H1 (cell line): ENCODE measurements at regions not wholly inside any gene's neighbourhood (a gene's known extent, or its start where the extent isn't known, plus 50 kb on each side); places are given as distances from the start of the nearest gene placed in this dataset.

Source experiments
- CTCF ChIA-PET: fragments of 300-600 bp; sonication (Branson Sonifier 250); formaldehyde crosslinking; loops from one replicate; lab custom pipeline; 2021; ENCODE audit not compliant: partially characterized antibody; lab: Charles Lee
- POLR2A ChIA-PET: fragments of 300-600 bp; sonication (Branson Sonifier 250); formaldehyde crosslinking; loops from one replicate; lab custom pipeline; 2021; ENCODE audit warnings: inconsistent platforms; ENCODE audit not compliant: partially characterized antibody; lab: Charles Lee
- DNase-seq, 2 experiments: peaks; one replicate each; pipeline versions ENCODE4 v3.0.0 to v3.0.0-alpha.2; 2010 to 2022; ENCODE audit warnings: low spot score in 2 of 2, low read depth in 1 of 2, mixed read lengths in 1 of 2
- FAIRE-seq: peaks from 2 replicates; lab custom pipeline; 2011; peaks lifted over from hg19 to GRCh38; lab: Jason Lieb, UNC
- H2AFZ ChIP-seq: 2 replicates; pipeline ENCODE4 v1.8.1; 2012; ENCODE audit warnings: low read length, inconsistent platforms
- H2AK5ac ChIP-seq: 2 replicates; pipeline ENCODE4 v1.6.1; 2013; ENCODE audit warnings: low read depth, low read length
- H2BK120ac ChIP-seq: replicated peaks from 2 replicates; pipeline ENCODE3; 2013; ENCODE audit warnings: low read depth, low read length, inconsistent platforms
- H2BK12ac ChIP-seq: 2 replicates; pipeline ENCODE4 v1.6.1; 2013; ENCODE audit warnings: low read depth, low read length
- H2BK15ac ChIP-seq: 2 replicates; pipeline ENCODE4 v1.6.1; 2013; ENCODE audit warnings: low read length
- H2BK20ac ChIP-seq: 2 replicates; pipeline ENCODE4 v1.6.1; 2013; ENCODE audit warnings: low read length
- H2BK5ac ChIP-seq: 2 replicates; pipeline ENCODE4 v1.6.1; 2013; ENCODE audit warnings: low read depth, low read length
- H3K14ac ChIP-seq: 2 replicates; pipeline ENCODE4 v1.6.1; 2013; ENCODE audit warnings: inconsistent platforms; ENCODE audit not compliant: insufficient read length
- H3K18ac ChIP-seq: 2 replicates; pipeline ENCODE4 v1.6.1; 2013; ENCODE audit warnings: low read length; ENCODE audit errors: extremely low read depth
- H3K23ac ChIP-seq: 2 replicates; pipeline ENCODE4 v1.6.1; 2013; ENCODE audit warnings: inconsistent platforms; ENCODE audit not compliant: insufficient read length
- H3K23me2 ChIP-seq: 2 replicates; pipeline ENCODE4 v1.6.1; 2013; ENCODE audit warnings: low read depth, low read length
- H3K27ac ChIP-seq: 2 replicates; pipeline ENCODE4 v1.6.1; 2011; ENCODE audit warnings: low read depth, low read length, inconsistent platforms
- H3K27me3 ChIP-seq, 4 experiments: replicated peaks in 1 of 4; 1 replicate in 1 of 4; 2 replicates in 3 of 4; pipeline versions ENCODE4 v1.6.1 to v1.8.1; 2011 to 2013; ENCODE audit warnings: low read length in 3 of 4, mild to moderate bottlenecking in 3 of 4, inconsistent platforms in 2 of 4, mixed read lengths in 2 of 4, moderate library complexity in 1 of 4; ENCODE audit not compliant: control insufficient read depth in 3 of 4, insufficient read depth in 3 of 4; ENCODE audit errors: extremely low read depth in 1 of 4
- H3K36me3 ChIP-seq, 4 experiments: 2 replicates each; pipeline versions ENCODE4 v1.6.1 to v1.8.1; 2011 to 2013; ENCODE audit warnings: mild to moderate bottlenecking in 4 of 4, low read length in 3 of 4, moderate library complexity in 2 of 4, control low read depth in 1 of 4, inconsistent platforms in 1 of 4; ENCODE audit not compliant: insufficient read depth in 4 of 4, control insufficient read depth in 2 of 4
- H3K4ac ChIP-seq: replicated peaks from 2 replicates; pipeline ENCODE3; 2013; ENCODE audit warnings: low read length, low read depth, mixed read lengths, inconsistent platforms; ENCODE audit not compliant: insufficient read length
- H3K4me1 ChIP-seq, 4 experiments: replicated peaks in 1 of 4; 1 replicate in 1 of 4; 2 replicates in 3 of 4; pipeline versions ENCODE4 v1.6.1 to v1.8.1; 2011 to 2013; ENCODE audit warnings: low read length in 3 of 4, inconsistent platforms in 2 of 4, mixed read lengths in 1 of 4; ENCODE audit not compliant: insufficient read depth in 4 of 4, control insufficient read depth in 3 of 4
- H3K4me2 ChIP-seq, 2 experiments: 2 replicates each; pipeline versions ENCODE4 v1.6.1 to v1.8.1; 2011 to 2013; ENCODE audit warnings: low read depth in 2 of 2, low read length in 2 of 2, control low read depth in 1 of 2, inconsistent platforms in 1 of 2, mild to moderate bottlenecking in 1 of 2; ENCODE audit not compliant: insufficient read depth in 1 of 2
- H3K4me3 ChIP-seq, 4 experiments: fragments of 200-600, 300-600 bp in 1 of 4; sonication (generic), shearing (Covaris generic), sonication (Bioruptor Twin) in 1 of 4; 2 replicates each; pipeline versions ENCODE4 v1.5.1 to v1.8.1; 2011 to 2016; ENCODE audit warnings: low read length in 4 of 4, low read depth in 3 of 4, control low read depth in 2 of 4, inconsistent platforms in 2 of 4, mild to moderate bottlenecking in 2 of 4, mixed read lengths in 1 of 4, moderate library complexity in 1 of 4; ENCODE audit not compliant: insufficient read depth in 2 of 4; ENCODE audit errors: extremely low read depth in 1 of 4
- H3K56ac ChIP-seq: replicated peaks from 2 replicates; pipeline ENCODE3; 2013; ENCODE audit warnings: low read depth, mild to moderate bottlenecking, mixed read lengths, low read length, inconsistent platforms; ENCODE audit not compliant: insufficient read length
- H3K79me1 ChIP-seq: 2 replicates; pipeline ENCODE4 v1.6.1; 2013; ENCODE audit warnings: low read depth, low read length, control low read depth
- H3K79me2 ChIP-seq, 2 experiments: 2 replicates each; pipeline versions ENCODE4 v1.6.1 to v1.8.1; 2012 to 2013; ENCODE audit warnings: low read length in 2 of 2, mild to moderate bottlenecking in 2 of 2, inconsistent platforms in 1 of 2; ENCODE audit not compliant: insufficient read depth in 2 of 2, control insufficient read depth in 1 of 2
- H3K9ac ChIP-seq, 4 experiments: replicated peaks in 1 of 4; 1 replicate in 1 of 4; 2 replicates in 3 of 4; pipeline versions ENCODE4 v1.6.1 to v1.8.1; 2011 to 2013; ENCODE audit warnings: low read depth in 3 of 4, low read length in 3 of 4, control low read depth in 2 of 4, mild to moderate bottlenecking in 2 of 4, moderate library complexity in 2 of 4, inconsistent platforms in 1 of 4; ENCODE audit errors: extremely low read depth in 1 of 4
- H3K9me3 ChIP-seq, 2 experiments: 2 replicates each; pipeline versions ENCODE4 v1.6.1 to v1.8.1; 2012 to 2013; ENCODE audit warnings: mild to moderate bottlenecking in 2 of 2, moderate library complexity in 2 of 2, control low read depth in 1 of 2, inconsistent platforms in 1 of 2, low read depth in 1 of 2, low read length in 1 of 2, mixed read lengths in 1 of 2; ENCODE audit not compliant: insufficient read depth in 2 of 2
- H4K20me1 ChIP-seq, 2 experiments: replicated peaks in 1 of 2; 2 replicates each; pipeline versions ENCODE3 to v1.8.1; 2011 to 2013; ENCODE audit warnings: inconsistent platforms in 2 of 2, low read length in 2 of 2, mild to moderate bottlenecking in 1 of 2; ENCODE audit not compliant: insufficient read depth in 2 of 2, control insufficient read depth in 1 of 2
- H4K5ac ChIP-seq: 2 replicates; pipeline ENCODE4 v1.6.1; 2013; ENCODE audit warnings: low read length, low read depth, mixed read lengths, inconsistent platforms; ENCODE audit not compliant: insufficient read length
- H4K8ac ChIP-seq: 2 replicates; pipeline ENCODE4 v1.8.0; 2013; ENCODE audit warnings: mild to moderate bottlenecking, moderate library complexity, low read length, inconsistent platforms; ENCODE audit not compliant: insufficient read depth; ENCODE audit errors: extremely low read depth
- H4K91ac ChIP-seq: replicated peaks from 2 replicates; pipeline ENCODE3; 2013; ENCODE audit warnings: low read length, mixed read lengths, inconsistent platforms; ENCODE audit not compliant: insufficient read length
- BRCA1 ChIP-seq: IDR thresholded peaks from 2 replicates; pipeline ENCODE4 v1.6.1; 2012; ENCODE audit warnings: low read depth, low read length, improper control_type of control experiment
- CREB1 ChIP-seq: IDR thresholded peaks from 2 replicates; pipeline ENCODE4 v1.6.1; 2012; ENCODE audit warnings: inconsistent platforms
- CTBP2 ChIP-seq: IDR thresholded peaks from 2 replicates; pipeline ENCODE4 v1.7.0; 2011; ENCODE audit warnings: borderline replicate concordance, mild to moderate bottlenecking, moderate library complexity, mixed read lengths, low read length; ENCODE audit not compliant: insufficient read depth, insufficient read length
- EZH2 ChIP-seq: fragments of 200-600 bp; sonication (generic); IDR thresholded peaks from 2 replicates; pipeline ENCODE4 v1.7.1; 2012; ENCODE audit warnings: low read depth, mild to moderate bottlenecking, moderate library complexity, low read length, inconsistent platforms; ENCODE audit not compliant: severe bottlenecking
- HDAC2 ChIP-seq, 2 experiments: fragments of 300-600 bp in 1 of 2; sonication (generic) in 1 of 2; IDR thresholded peaks; 2 replicates each; pipeline ENCODE4 v1.6.1; 2011 to 2012; ENCODE audit warnings: low read depth in 2 of 2, low read length in 2 of 2, mild to moderate bottlenecking in 2 of 2, moderate library complexity in 2 of 2, borderline replicate concordance in 1 of 2, inconsistent platforms in 1 of 2
- HDAC6 ChIP-seq: IDR thresholded peaks from one replicate; pipeline ENCODE4 v1.7.1; 2012; ENCODE audit warnings: low read depth, mild to moderate bottlenecking, inconsistent platforms, low read length, moderate library complexity
- SIN3A ChIP-seq, 2 experiments: IDR thresholded peaks in 1 of 2; conservative IDR thresholded peaks in 1 of 2; 2 replicates each; pipeline ENCODE4 v1.6.1; 2011 to 2012; ENCODE audit warnings: low read length in 2 of 2, improper control_type of control experiment in 1 of 2, low read depth in 1 of 2, mild to moderate bottlenecking in 1 of 2
- SP4 ChIP-seq: IDR thresholded peaks from 2 replicates; pipeline ENCODE4 v1.6.1; 2012; ENCODE audit warnings: low read length, inconsistent platforms
- TEAD4 ChIP-seq: IDR thresholded peaks from 2 replicates; pipeline ENCODE4 v1.6.1; 2012; ENCODE audit warnings: low read depth, low read length, inconsistent platforms, mixed read lengths
- USF2 ChIP-seq: IDR thresholded peaks from 2 replicates; pipeline ENCODE4 v1.6.1; 2011; ENCODE audit warnings: low read length, improper control_type of control experiment
- WGBS, 2 experiments: shearing (Covaris generic) in 1 of 2; methylation state at CpG; one replicate each; pipeline versions ENCODE4 v1.1.6 to v1.1.7; 2013 to 2015; ENCODE audit warnings: low lambda C conversion rate in 2 of 2, mixed read lengths in 2 of 2, inconsistent platforms in 1 of 2, low coverage in 1 of 2, missing lambda C conversion rate in 1 of 2; ENCODE audit not compliant: insufficient replicate concordance in 2 of 2, insufficient coverage in 1 of 2, insufficient read length in 1 of 2; ENCODE audit errors: extremely low coverage in 1 of 2, missing lambda C conversion rate in 1 of 2; 5-methylcytosine and 5-hydroxymethylcytosine counted together

GRCh38 chr2:11940121-11940743 is 193.8 kb downstream of the LPIN1 start:
- Histone ChIP-seq H3K9ac (no peak overlapping the region), H3K4me1 (no peaks in the 10 kb centered on the region), H2AFZ (no peak overlapping the region), H4K20me1 (no peaks in the 10 kb centered on the region), H3K4me2 (no peak overlapping the region), H3K27me3 (no peaks in the 10 kb centered on the region), H3K4me3 (no peak overlapping the region), H2BK5ac (no peak overlapping the region), H3K56ac (no peak overlapping the region), H3K79me1 (no peaks in the 10 kb centered on the region), H3K27ac (no peak overlapping the region), H2BK12ac (no peak overlapping the region), H3K23ac (no peak overlapping the region), H2BK15ac (no peak overlapping the region), H4K8ac (no peak overlapping the region), H2AK5ac (no peak overlapping the region), H3K18ac (no peak overlapping the region), H4K91ac (no peak overlapping the region), H2BK120ac (no peak overlapping the region), H3K4ac (no peak overlapping the region), H3K9me3 (no peaks in the 10 kb centered on the region), H3K23me2 (no peaks in the 10 kb centered on the region), H3K14ac (no peak overlapping the region), H4K5ac (no peak overlapping the region), H3K79me2 (no peaks in the 10 kb centered on the region), H2BK20ac (no peak overlapping the region), H3K36me3 (no peaks in the 10 kb centered on the region)
- FAIRE-seq (no peak), DNase-seq (no peak)
- ChIA-PET POLR2A (no interaction called here), CTCF (interaction anchor here (0.7 to 1.5 kb wide), 4 partner anchors 19 to 110 kb away, joined by 3 to 5 read pairs (median 3); no protein-coding TSS in a partner anchor)
- whole genome bisulfite sequencing, 2 experiments, result 88% methylated on average over 3 of the region's 3 CpGs; no CpG with 5 or more reads in 1 of the 2 experiments
- TF ChIP-seq USF2, result no peak
- no peak for TF ChIP-seq HDAC6
- TF ChIP-seq CREB1, result no peak
- TF ChIP-seq HDAC2 (IDR thresholded peaks at IDR 0.05; ENCODE audit: borderline replicate concordance in 1 of 2, low read depth in 2 of 2, low read length in 2 of 2), result no peak
- TF ChIP-seq CTBP2, result no peak
- no peak for TF ChIP-seq SIN3A (conservative IDR thresholded peaks at IDR 0.05 in 1 of 2, IDR thresholded peaks at IDR 0.05 in 1 of 2; ENCODE audit: low read depth in 1 of 2, low read length in 2 of 2)
- no peak for TF ChIP-seq BRCA1
- no peak for TF ChIP-seq EZH2
- no peak for TF ChIP-seq SP4
- no peak for TF ChIP-seq TEAD4
- TF ChIP-seq, all 59 proteins: peak for 0
